Stimulated activated CD8-positive, alpha-beta memory T cell treated with anti-CD3 and anti-CD28 coated beads, Interleukin-7, amount 100 ng/mL, for 48 hours (primary cell): ENCODE measurements at regions not wholly inside any gene's neighbourhood (a gene's known extent, or its start where the extent isn't known, plus 50 kb on each side); places are given as distances from the start of the nearest gene placed in this dataset.

Experiments
- DNase-seq, 2 donors: peaks; one replicate each; pipeline ENCODE4 v3.0.0-alpha.2; 2020; ENCODE audit warnings: low read depth in 1 of 2; ENCODE audit errors: extremely low read depth in 1 of 2

DNA sequence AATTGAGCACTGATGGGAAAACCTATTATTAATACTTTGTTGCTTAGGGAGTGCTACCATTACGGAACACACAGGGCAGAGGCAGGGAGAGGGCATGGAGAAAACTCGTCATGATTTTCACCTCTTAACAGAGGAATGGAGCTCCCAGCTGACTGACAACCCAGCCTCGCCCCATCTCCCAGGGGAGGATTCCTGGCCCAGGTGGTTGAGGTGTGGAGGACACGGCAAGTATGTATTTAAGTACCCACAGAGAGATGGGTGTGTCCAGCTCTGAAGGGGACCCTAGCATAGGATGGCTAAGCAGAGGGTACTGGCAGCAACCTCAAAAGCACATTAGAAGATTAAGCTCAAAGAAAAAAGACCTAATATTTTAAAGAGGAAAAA, 261.9 kb upstream of the MOCS1 start:
- DNase-seq, result no peak

DNA sequence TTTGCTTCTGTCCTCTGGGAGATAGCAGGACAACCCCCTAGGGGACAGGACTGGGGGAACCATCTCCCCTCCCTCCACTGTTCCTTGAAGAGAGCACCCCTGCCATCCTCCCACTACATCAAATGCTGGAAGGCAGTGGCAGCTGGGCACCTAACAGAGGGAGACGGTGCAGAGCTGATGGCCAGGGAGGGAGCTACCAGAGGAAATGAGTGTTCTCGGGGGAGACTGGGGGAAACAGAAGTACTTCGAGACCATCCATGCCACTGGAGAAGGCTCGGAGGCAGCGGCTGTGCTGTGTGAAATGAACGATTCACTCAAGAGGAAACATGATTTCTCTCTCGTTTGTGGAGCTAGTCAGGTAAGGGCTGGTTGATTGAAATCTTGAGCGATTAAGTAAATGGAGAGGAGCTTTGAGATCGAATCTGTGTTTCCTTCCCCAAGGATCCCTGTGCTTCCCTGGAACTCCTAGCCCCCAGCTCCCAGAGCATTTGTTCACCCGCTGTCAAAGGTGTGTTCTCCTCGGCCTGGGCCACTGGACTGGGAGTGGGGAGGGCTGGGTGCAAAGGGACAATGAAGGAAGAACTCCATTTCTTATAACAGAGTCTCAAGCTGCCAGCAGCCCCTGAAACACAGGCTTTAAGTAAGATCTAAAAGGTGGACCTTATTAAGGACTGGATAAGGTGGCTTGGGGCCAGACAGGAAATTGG, 261.3 kb upstream of the MOCS1 start:
- no peak for DNase-seq

DNA sequence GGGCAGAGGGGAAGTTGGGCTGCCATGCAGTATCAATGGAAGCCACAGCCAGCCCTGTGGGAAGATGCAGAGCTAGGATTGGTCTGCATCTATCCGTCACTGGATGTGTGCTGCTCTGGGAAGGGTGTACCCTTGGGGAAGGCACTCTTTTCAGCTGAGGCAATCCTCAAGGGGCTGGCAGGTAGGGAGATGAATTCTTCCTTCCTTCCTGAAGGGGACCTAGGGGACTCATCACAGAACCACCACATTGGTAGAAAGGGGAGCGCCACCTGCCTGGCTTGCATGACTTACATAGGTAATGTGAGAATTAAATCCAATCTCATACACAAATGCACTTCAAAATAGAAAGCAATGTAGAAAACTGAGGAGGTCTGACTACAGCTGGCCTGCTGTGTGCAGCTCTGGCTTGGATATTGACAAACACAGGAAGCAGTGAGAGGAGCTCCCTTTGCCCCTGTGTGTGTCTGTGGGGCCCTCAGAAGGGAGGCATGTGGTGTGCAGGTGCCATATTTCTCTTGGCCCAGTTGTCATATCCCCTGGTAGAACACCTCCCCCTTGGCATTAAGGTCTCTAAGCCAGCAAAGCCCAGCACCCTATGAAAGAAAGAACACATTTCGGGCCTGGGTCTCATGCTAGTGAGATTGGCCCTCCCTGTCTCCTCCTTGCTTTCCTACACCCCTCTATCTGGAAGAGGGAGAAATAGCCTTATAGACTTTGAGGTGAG, 260.3 kb upstream of the MOCS1 start:
- DNase-seq, result no peak

GRCh38 chr6:40192516-40192915, 258.3 kb upstream of the MOCS1 start:
- no peak for DNase-seq

DNA sequence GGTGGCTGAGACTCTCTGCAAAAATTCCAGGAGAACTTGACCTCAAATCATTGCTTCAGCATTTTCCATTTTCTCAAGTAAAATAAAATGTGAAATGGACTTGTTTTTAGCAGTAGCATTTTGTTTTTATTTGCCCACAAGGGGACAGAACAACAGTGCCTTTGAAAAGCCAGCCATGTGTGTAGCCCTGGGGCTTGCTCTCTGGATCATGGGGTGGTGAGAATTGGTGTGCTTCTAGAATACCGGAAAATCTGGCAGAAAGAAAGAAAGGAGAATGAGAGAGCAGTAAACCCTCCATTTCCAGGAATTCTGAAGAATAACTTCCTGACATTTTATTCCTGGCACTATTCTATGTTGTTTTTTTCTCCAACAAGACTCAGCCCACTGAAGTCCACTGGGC, 254.7 kb upstream of the MOCS1 start:
- no peak for DNase-seq

- DNase-seq, result no peak
These were observed 253.4 kb upstream of the MOCS1 start for GRCh38 chr6:40187535-40188144.

- DNase-seq, result no peak
These were observed 251.2 kb upstream of the MOCS1 start for GRCh38 chr6:40185486-40185885.

GRCh38 chr6:40183902-40184301, 249.6 kb upstream of the MOCS1 start:
- no peak for DNase-seq

GRCh38 chr6:40181367-40181766, 247.1 kb upstream of the MOCS1 start:
- no peak for DNase-seq

DNA sequence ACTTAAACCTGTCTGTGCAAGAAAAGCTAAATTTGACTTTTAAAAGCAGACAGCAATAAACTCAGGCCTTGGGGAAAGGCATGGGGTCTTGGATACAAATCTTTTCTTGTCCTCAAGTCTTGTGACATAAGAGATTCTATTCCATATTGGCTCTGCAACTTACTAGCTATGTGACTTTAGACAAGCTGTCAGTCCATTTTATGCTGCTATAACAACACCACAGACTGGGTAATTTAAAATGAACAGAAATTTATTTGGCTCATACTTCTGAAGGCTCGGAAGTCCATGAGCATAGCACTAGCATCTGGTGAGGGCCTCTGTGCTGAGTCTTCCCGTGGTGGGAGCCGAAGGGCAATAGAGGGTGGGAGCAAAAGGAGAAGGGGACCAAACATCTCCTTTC, 246.0 kb upstream of the MOCS1 start:
- DNase-seq, result no peak

- no peak for DNase-seq
These were observed 245.2 kb upstream of the MOCS1 start for GRCh38 chr6:40179496-40179895.

DNA sequence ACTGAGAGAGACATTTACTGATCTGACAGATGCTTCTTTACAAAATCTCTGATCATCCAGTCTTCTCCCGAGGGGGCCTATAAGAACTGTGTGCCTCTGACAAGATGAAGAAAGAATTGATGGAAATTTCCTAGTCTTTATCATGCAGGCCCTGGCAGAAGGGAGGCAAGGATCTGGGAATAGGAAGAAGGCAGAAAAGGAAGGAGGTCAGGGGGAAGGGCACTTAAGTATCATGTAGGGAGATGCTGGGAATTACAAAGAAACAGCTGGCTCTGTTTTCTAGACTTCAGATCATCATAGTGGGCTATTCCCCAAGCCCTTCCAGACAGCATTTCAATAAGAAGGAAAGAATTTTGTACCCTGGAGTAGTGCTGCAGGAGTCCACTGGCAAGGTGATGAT, 243.3 kb upstream of the MOCS1 start:
- DNase-seq, result no peak

GRCh38 chr6:40176152-40176551, 241.9 kb upstream of the MOCS1 start:
- DNase-seq, result no peak

GRCh38 chr6:40172272-40172671, 238.0 kb upstream of the MOCS1 start:
- no peak for DNase-seq

DNA sequence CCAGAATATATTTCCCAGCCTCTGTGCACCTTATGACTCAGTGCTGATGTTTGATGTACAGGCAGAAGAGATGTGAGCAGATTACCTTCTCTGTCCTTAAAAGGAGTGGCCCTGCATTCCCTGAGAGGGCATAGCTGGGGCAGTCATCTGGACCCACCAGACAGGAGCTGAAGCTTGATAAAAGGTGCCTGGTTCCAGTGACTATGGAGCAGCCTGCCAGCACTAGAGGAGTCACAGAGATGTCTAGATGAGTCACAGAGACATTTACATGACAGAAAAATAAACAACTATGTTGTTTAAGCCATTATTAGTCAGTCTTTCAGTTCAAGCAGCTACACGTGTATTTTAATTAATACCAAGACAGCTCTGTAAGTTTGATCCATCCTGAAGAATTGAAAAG, 237.1 kb upstream of the MOCS1 start:
- no peak for DNase-seq

GRCh38 chr6:40170856-40171255, 236.6 kb upstream of the MOCS1 start:
- DNase-seq, result no peak

DNA sequence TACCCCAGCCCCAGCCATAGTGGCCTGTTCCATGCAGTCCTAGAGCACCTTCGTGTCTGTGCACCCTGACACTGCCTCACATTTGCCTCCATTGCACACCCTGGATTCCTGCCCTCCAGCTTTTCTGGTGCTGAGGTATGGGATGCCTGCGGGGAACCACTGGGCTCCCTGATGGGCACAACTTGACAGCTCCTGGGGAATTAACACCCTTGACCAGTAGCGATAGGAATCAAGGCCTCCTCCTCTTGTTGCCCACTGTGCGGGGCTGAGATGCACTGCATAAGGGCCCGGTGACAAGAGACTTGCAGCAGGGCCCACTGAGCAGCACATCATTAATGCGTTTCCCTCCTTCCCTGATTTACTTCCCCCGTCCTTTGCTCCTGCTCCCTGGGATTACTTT, 235.6 kb upstream of the MOCS1 start:
- no peak for DNase-seq

DNA sequence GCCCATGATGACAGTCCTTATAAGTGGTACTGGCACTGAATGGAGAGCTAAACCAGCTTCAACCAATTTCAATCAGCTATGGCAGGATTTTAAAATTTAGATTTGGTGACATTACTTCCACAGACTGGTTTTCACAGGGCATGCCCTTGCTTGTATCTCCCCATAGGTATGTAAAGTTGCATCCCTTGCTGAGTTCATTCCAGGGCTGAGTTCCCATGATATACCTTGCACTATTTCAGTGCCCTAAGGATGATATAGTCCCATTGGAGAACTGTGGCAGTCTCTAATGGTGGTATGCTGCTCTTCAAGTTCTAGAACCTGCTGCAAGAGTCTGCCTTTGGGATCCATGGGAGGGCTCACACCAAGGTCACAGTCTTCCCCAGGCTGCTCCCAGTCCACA, 232.7 kb upstream of the MOCS1 start:
- DNase-seq, result no peak

- DNase-seq, result no peak
These were observed 230.9 kb upstream of the MOCS1 start for GRCh38 chr6:40165036-40165709.

DNA sequence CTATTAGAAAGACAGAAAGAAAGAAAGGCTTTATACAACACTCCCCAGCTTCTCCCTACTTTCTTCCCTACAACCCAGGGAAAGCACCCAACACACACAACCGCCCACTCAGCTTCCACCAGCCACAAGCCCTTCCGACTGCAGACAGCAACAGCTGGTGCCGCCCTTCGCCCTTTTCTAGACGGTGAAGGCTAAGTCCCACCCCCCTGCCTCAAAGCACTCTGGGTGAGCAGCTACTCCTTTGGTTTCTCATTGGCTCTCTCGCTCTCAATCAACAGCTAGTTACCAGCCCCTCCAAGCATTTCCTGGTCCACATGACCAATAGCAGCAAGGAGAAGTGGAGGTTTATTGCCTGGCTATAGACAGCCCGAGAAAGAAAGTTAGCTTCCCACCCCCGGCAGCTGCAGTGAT, 230.1 kb upstream of the MOCS1 start:
- no peak for DNase-seq

DNA sequence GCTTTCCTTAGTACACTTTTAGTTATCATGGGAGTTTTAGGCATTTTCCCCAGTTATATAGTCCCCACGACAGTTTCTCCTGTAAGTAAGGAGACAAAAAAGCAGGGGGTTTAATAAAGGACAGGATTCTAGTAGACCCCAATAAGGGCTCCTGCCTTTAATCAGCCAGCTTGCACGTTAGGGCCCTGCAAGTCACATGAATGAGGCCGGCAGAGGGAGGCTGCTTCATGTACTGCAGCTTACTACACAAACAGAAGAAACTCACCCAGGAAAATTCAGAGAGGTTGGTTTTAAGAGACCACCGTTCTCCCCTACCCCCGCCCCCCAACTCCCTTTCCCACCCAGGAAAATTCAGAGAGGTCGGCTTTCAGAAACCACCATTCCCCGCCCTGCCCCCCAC, 229.7 kb upstream of the MOCS1 start:
- DNase-seq, result no peak

- DNase-seq, result no peak
These were observed 227.8 kb upstream of the MOCS1 start for GRCh38 chr6:40162074-40162473.
